ENCODE measurements at regions not wholly inside any gene's neighbourhood (a gene's known extent, or its start where the extent isn't known, plus 50 kb on each side); places are given as distances from the start of the nearest gene placed in this dataset.

DNA sequence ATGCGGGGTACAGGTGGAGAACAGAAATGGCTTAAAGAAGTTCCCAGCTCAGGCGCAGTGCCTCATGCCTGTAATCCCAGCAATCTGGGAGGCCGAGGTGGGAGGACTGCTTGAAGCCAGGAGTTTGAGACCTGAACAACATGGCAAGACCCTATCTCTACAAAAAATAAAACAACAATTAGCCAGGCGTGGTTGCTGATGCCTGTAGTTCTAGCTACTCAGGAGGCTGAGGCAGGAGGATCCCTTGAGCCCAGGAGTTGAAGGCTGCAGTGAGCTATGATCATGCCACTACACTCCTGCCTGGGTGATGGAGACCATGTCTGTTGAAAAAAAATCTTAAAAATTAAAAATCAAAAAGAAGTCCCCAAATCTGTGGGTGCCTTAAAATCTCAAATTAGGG, 228.3 kb upstream of the WSB1 start:
- H3K4me3 ChIP-seq (ENCODE audit: low read length in 2 of 2): no peak overlapping the region
- no peaks in the 10 kb centered on the region for H3K36me3 ChIP-seq (ENCODE audit: control insufficient read depth in 2 of 2, insufficient read depth in 2 of 2, low read length in 2 of 2)
- no peak overlapping the region for H3K27ac ChIP-seq (ENCODE audit: low read depth in 2 of 2, low read length in 2 of 2)
- no peak overlapping the region for H3K9ac ChIP-seq (ENCODE audit: low read depth in 1 of 2, low read length in 2 of 2)
- no peaks in the 10 kb centered on the region for H3K4me1 ChIP-seq (ENCODE audit: control insufficient read depth in 2 of 2, insufficient read depth in 2 of 2, low read length in 2 of 2)
- H3K9me3 ChIP-seq (ENCODE audit: control insufficient read depth in 2 of 2, low read length in 2 of 2): no peaks in the 10 kb centered on the region
- no peaks in the 10 kb centered on the region for H3K27me3 ChIP-seq (ENCODE audit: control insufficient read depth in 2 of 2, insufficient read depth in 2 of 2, low read length in 2 of 2)

DNA sequence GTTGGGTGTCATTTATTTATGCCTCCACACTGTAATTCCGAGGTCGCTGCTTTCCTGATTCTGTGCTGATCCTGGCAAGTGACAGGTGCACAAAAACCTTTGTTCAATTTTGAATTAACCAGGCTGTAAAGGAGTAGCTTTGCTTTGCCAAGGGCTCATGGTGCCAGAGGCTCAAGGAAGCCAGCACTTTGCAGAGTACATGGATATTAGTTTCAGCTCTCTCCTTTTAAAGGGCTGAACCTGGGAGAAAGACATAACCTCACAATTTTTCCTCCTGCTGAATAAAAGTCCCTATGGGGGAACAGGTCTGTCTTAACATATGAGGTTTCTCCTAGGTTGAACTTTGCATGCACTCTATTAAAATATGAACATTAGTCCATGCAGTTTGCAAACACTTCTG, 227.6 kb upstream of the WSB1 start:
- no peaks in the 10 kb centered on the region for H3K27me3 ChIP-seq (ENCODE audit: control insufficient read depth in 2 of 2, insufficient read depth in 2 of 2, low read length in 2 of 2)
- H3K9me3 ChIP-seq (ENCODE audit: control insufficient read depth in 2 of 2, low read length in 2 of 2): no peaks in the 10 kb centered on the region
- no peak overlapping the region for H3K27ac ChIP-seq (ENCODE audit: low read depth in 2 of 2, low read length in 2 of 2)
- no peak overlapping the region for H3K9ac ChIP-seq (ENCODE audit: low read depth in 1 of 2, low read length in 2 of 2)
- H3K4me1 ChIP-seq (ENCODE audit: control insufficient read depth in 2 of 2, insufficient read depth in 2 of 2, low read length in 2 of 2): no peaks in the 10 kb centered on the region
- H3K4me3 ChIP-seq (ENCODE audit: low read length in 2 of 2): no peak overlapping the region
- no peaks in the 10 kb centered on the region for H3K36me3 ChIP-seq (ENCODE audit: control insufficient read depth in 2 of 2, insufficient read depth in 2 of 2, low read length in 2 of 2)

DNA sequence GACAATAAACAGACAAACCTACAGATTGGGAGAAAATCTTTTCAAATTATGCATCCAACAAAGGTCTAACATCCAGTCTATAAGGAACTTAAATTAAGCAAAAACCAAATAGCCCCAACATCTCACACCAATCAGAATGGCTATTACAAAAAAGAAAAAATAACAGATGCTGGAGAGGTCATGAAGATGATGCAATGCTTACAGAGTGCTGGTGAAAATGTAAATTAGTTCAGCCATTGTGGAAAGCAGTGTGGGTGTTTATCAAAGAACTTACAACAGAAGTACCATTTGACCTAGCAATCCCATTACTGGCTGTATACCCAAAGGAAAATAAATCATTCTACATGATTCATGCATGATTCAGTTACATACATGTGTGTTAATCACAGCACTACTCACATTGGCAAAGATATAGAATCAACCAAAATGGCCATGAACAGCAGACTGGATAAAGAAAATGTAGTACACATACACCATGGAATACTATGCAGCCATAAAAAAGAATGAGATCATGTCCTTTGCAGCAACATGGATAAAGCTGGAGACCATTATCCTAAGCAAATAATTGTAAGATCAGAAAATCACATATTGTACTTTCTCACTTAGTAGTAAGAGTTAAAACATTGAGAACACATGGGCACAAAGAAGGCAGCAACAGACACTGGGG, 223.9 kb upstream of the WSB1 start:
- H3K4me3 ChIP-seq (ENCODE audit: low read length in 2 of 2): no peak overlapping the region
- H3K9ac ChIP-seq (ENCODE audit: low read depth in 1 of 2, low read length in 2 of 2): no peak overlapping the region
- H3K27ac ChIP-seq (ENCODE audit: low read depth in 2 of 2, low read length in 2 of 2): no peak overlapping the region
- H3K27me3 ChIP-seq (ENCODE audit: control insufficient read depth in 2 of 2, insufficient read depth in 2 of 2, low read length in 2 of 2): no peaks in the 10 kb centered on the region
- H3K4me1 ChIP-seq (ENCODE audit: control insufficient read depth in 2 of 2, insufficient read depth in 2 of 2, low read length in 2 of 2): no peaks in the 10 kb centered on the region
- no peaks in the 10 kb centered on the region for H3K9me3 ChIP-seq (ENCODE audit: control insufficient read depth in 2 of 2, low read length in 2 of 2)
- no peaks in the 10 kb centered on the region for H3K36me3 ChIP-seq (ENCODE audit: control insufficient read depth in 2 of 2, insufficient read depth in 2 of 2, low read length in 2 of 2)

DNA sequence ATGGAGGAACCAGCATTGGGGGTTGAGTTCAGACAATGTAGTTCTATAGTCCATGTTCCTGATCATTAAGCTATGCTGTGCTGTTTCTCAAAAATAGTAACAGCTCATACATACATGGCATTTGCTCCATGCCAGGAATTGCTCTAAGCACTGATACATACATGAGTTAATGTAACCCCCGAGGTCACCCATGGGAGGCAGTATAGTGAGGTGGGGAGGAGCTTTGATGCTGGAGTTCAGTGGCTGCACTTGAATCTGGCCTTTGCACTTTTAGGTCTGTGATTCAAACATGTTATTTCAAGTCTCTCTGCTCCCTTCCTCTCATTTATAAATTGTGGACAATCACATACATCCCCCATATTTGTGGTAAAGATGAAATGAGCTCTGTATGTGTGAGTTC, 223.1 kb upstream of the WSB1 start:
- no peaks in the 10 kb centered on the region for H3K36me3 ChIP-seq (ENCODE audit: control insufficient read depth in 2 of 2, insufficient read depth in 2 of 2, low read length in 2 of 2)

DNA sequence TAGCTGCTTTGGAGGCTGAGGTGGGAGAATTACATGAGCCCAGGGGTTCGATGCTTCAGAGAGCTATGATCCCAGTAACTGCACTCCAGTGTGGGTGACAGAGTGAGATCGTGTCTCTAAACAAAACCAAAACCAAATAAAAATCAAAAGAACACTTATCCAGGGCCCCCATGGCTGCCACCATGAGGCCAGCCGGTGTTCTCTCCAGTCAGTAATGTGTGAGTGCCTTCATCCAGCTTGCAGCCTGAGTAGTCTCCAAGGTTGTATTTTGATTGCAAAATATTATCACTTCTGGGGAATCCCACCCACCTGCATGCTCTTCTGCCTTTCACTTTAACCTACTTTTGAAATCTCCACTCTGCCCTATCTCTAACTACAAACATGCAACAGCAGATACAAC, 221.0 kb upstream of the WSB1 start:
- H3K4me1 ChIP-seq (ENCODE audit: control insufficient read depth in 2 of 2, insufficient read depth in 2 of 2, low read length in 2 of 2): no peaks in the 10 kb centered on the region
- no peak overlapping the region for H3K9ac ChIP-seq (ENCODE audit: low read depth in 1 of 2, low read length in 2 of 2)
- H3K4me3 ChIP-seq (ENCODE audit: low read length in 2 of 2): no peak overlapping the region
- no peak overlapping the region for H3K27ac ChIP-seq (ENCODE audit: low read depth in 2 of 2, low read length in 2 of 2)
- no peaks in the 10 kb centered on the region for H3K36me3 ChIP-seq (ENCODE audit: control insufficient read depth in 2 of 2, insufficient read depth in 2 of 2, low read length in 2 of 2)
- H3K9me3 ChIP-seq (ENCODE audit: control insufficient read depth in 2 of 2, low read length in 2 of 2): no peaks in the 10 kb centered on the region
- no peaks in the 10 kb centered on the region for H3K27me3 ChIP-seq (ENCODE audit: control insufficient read depth in 2 of 2, insufficient read depth in 2 of 2, low read length in 2 of 2)

More for the DNA sequence above, 223.1 kb upstream of the WSB1 start:
- H3K4me3 ChIP-seq (ENCODE audit: low read length in 2 of 2): no peak overlapping the region
- H3K9ac ChIP-seq (ENCODE audit: low read depth in 1 of 2, low read length in 2 of 2): no peak overlapping the region
- H3K9me3 ChIP-seq (ENCODE audit: control insufficient read depth in 2 of 2, low read length in 2 of 2): no peaks in the 10 kb centered on the region
- H3K27me3 ChIP-seq (ENCODE audit: control insufficient read depth in 2 of 2, insufficient read depth in 2 of 2, low read length in 2 of 2): no peaks in the 10 kb centered on the region
- no peak overlapping the region for H3K27ac ChIP-seq (ENCODE audit: low read depth in 2 of 2, low read length in 2 of 2)
- H3K4me1 ChIP-seq (ENCODE audit: control insufficient read depth in 2 of 2, insufficient read depth in 2 of 2, low read length in 2 of 2): no peaks in the 10 kb centered on the region

DNA sequence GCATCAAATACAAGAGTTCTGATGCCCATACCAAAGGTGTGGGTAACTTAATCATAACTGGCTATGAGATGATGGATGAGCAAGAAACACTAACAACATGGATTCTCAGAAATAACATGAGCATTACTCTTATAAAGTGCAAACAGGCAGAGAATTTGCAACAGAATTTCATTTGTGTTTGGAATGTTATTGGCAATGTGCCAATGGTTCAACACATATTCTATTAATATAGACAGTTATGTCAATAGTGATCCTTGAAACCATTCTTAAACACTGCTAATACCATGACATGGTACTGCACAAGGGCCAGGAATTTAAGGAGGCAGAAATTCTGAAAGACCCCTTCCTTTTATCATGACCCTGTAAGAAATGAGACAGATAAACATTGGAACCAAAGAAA, 217.1 kb upstream of the WSB1 start:
- Histone ChIP-seq H3K27ac (ENCODE audit: low read depth in 2 of 2, low read length in 2 of 2) (no peak overlapping the region), H3K9me3 (ENCODE audit: control insufficient read depth in 2 of 2, low read length in 2 of 2) (no peaks in the 10 kb centered on the region), H3K27me3 (ENCODE audit: control insufficient read depth in 2 of 2, insufficient read depth in 2 of 2, low read length in 2 of 2) (no peaks in the 10 kb centered on the region), H3K4me3 (ENCODE audit: low read length in 2 of 2) (no peak overlapping the region), H3K9ac (ENCODE audit: low read depth in 1 of 2, low read length in 2 of 2) (no peak overlapping the region), H3K4me1 (ENCODE audit: control insufficient read depth in 2 of 2, insufficient read depth in 2 of 2, low read length in 2 of 2) (no peaks in the 10 kb centered on the region), H3K36me3 (ENCODE audit: control insufficient read depth in 2 of 2, insufficient read depth in 2 of 2, low read length in 2 of 2) (no peaks in the 10 kb centered on the region)

DNA sequence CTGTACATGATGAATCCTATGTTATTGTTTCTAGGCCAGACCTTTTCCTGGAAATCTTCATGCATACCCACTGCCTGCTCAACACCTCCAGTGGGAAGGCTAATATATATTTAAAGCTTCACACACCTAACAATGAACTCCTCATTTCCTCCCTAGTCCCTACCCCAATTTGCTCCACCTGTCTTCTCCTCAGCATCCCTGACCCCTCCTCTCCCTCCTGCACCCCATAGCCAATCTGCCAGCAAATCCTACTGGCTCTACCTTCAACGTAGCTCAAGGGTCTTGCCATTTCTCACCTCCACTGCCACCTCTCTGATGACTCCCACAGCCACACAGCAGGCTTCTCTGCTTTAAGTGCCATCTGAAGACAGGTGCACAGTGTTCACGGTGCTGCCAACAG, 215.6 kb upstream of the WSB1 start:
- no peak overlapping the region for H3K9ac ChIP-seq (ENCODE audit: low read depth in 1 of 2, low read length in 2 of 2)
- H3K27ac ChIP-seq (ENCODE audit: low read depth in 2 of 2, low read length in 2 of 2): no peak overlapping the region
- no peaks in the 10 kb centered on the region for H3K9me3 ChIP-seq (ENCODE audit: control insufficient read depth in 2 of 2, low read length in 2 of 2)
- H3K36me3 ChIP-seq (ENCODE audit: control insufficient read depth in 2 of 2, insufficient read depth in 2 of 2, low read length in 2 of 2): no peaks in the 10 kb centered on the region
- H3K4me3 ChIP-seq (ENCODE audit: low read length in 2 of 2): no peak overlapping the region
- H3K27me3 ChIP-seq (ENCODE audit: control insufficient read depth in 2 of 2, insufficient read depth in 2 of 2, low read length in 2 of 2): no peaks in the 10 kb centered on the region
- H3K4me1 ChIP-seq (ENCODE audit: control insufficient read depth in 2 of 2, insufficient read depth in 2 of 2, low read length in 2 of 2): no peaks in the 10 kb centered on the region

DNA sequence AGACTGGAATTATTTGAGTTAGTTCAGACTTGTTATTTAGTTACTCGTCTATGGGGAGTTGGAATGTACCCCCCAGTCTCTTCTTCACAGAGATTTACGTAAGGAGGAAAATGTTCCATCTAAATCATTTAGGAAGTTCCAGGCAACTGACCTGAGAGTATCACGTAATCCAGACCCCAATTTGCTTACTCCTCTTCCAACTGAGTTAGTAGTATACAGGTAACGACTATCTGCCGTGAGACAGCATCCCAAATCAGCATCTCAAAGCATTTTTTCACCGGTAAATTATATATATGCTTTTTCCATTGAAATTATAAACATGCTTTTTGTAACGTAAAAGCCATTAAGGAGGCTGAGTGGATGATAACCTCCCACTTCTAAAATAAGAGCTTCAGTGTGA, 214.3 kb upstream of the WSB1 start:
- Histone ChIP-seq H3K4me1 (ENCODE audit: control insufficient read depth in 2 of 2, insufficient read depth in 2 of 2, low read length in 2 of 2) (no peaks in the 10 kb centered on the region), H3K36me3 (ENCODE audit: control insufficient read depth in 2 of 2, insufficient read depth in 2 of 2, low read length in 2 of 2) (no peaks in the 10 kb centered on the region), H3K27me3 (ENCODE audit: control insufficient read depth in 2 of 2, insufficient read depth in 2 of 2, low read length in 2 of 2) (no peaks in the 10 kb centered on the region), H3K27ac (ENCODE audit: low read depth in 2 of 2, low read length in 2 of 2) (no peak overlapping the region), H3K9me3 (ENCODE audit: control insufficient read depth in 2 of 2, low read length in 2 of 2) (no peaks in the 10 kb centered on the region), H3K9ac (ENCODE audit: low read depth in 1 of 2, low read length in 2 of 2) (no peak overlapping the region), H3K4me3 (ENCODE audit: low read length in 2 of 2) (no peak overlapping the region)

DNA sequence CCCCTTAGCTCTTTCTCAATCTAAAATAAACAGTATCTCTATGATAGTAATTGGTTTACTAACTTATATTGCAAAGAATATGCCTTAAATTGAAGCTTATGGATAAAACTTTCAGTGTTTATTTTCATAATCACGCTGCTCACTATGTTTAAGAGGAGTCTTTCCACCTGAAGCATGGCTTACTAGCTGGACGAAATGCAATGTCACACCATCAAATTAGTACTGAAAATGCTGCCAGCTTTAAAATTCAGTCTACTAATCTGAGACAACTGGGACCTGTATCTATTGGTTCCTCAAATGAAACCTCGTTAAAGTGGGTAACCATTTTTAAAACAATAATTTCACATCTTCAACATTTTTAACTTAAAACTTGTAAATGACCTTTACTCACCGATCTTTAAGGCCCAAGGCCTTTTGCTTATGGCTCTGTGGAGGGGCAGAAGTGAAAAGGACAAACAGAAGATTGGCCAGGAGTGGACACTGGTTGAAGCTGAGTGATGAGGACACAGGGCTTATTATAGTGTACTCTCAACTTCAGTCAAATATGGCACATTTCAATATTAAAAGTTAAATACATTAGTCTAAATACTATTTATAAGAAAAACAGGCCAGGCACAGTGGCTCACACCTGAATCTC, 212.8 kb upstream of the WSB1 start:
- no peaks in the 10 kb centered on the region for H3K4me1 ChIP-seq (ENCODE audit: control insufficient read depth in 2 of 2, insufficient read depth in 2 of 2, low read length in 2 of 2)
- no peak overlapping the region for H3K27ac ChIP-seq (ENCODE audit: low read depth in 2 of 2, low read length in 2 of 2)
- H3K9me3 ChIP-seq (ENCODE audit: control insufficient read depth in 2 of 2, low read length in 2 of 2): no peaks in the 10 kb centered on the region
- no peak overlapping the region for H3K4me3 ChIP-seq (ENCODE audit: low read length in 2 of 2)
- H3K36me3 ChIP-seq (ENCODE audit: control insufficient read depth in 2 of 2, insufficient read depth in 2 of 2, low read length in 2 of 2): no peaks in the 10 kb centered on the region
- H3K9ac ChIP-seq (ENCODE audit: low read depth in 1 of 2, low read length in 2 of 2): no peak overlapping the region
- no peaks in the 10 kb centered on the region for H3K27me3 ChIP-seq (ENCODE audit: control insufficient read depth in 2 of 2, insufficient read depth in 2 of 2, low read length in 2 of 2)

DNA sequence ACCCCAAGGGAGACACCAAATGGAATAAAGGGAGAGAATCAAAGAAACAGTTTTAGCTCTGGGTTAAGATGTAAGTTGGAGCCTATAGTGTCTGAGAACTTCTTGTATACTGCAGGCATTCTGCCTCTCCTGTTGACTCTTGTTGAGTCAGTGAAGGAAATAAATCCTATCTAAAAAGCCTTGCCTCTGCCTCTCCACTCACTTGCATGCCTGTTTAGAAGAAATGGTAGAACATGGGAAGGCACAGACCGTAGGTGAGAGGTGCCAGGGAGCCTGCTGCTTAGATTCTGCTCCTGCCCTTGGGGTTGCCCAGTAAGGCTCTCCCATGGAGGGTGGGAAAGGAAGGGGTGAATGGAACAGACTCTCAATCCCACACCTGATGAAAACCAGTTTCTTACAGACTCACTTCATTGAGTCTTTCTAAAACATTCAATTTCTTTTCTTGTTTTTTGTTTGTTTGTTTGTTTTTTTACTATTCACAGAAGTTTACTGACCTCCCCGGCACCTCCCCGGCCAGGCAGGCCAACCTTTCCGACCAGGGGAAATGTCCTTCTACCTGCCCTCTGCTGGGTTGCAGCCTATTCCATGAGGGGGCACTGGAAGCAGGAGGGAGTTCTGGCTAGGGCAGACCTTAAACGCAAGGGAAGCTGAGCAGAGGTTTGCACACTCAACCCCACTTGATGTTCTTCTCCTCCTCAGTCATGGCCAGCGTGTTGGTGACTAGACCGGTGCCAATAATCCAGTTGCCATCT, 211.7 kb upstream of the WSB1 start:
- no peak overlapping the region for H3K9ac ChIP-seq (ENCODE audit: low read depth in 1 of 2, low read length in 2 of 2)
- H3K36me3 ChIP-seq (ENCODE audit: control insufficient read depth in 2 of 2, insufficient read depth in 2 of 2, low read length in 2 of 2): no peaks in the 10 kb centered on the region
- H3K27me3 ChIP-seq (ENCODE audit: control insufficient read depth in 2 of 2, insufficient read depth in 2 of 2, low read length in 2 of 2): no peaks in the 10 kb centered on the region
- no peaks in the 10 kb centered on the region for H3K9me3 ChIP-seq (ENCODE audit: control insufficient read depth in 2 of 2, low read length in 2 of 2)
- no peaks in the 10 kb centered on the region for H3K4me1 ChIP-seq (ENCODE audit: control insufficient read depth in 2 of 2, insufficient read depth in 2 of 2, low read length in 2 of 2)
- H3K4me3 ChIP-seq (ENCODE audit: low read length in 2 of 2): no peak overlapping the region
- no peak overlapping the region for H3K27ac ChIP-seq (ENCODE audit: low read depth in 2 of 2, low read length in 2 of 2)

Data from mucosa of rectum (tissue), 2 donors.